HepG2 (cell line): ENCODE measurements at regions not wholly inside any gene's neighbourhood (a gene's known extent, or its start where the extent isn't known, plus 50 kb on each side); places are given as distances from the start of the nearest gene placed in this dataset.

Source experiments
- CCDC6 ChIP-seq: sonication (generic); formaldehyde crosslinking; IDR thresholded peaks from 2 replicates; pipeline ENCODE4 v1.8.1; 2022; ENCODE audit warnings: mild to moderate bottlenecking, missing genetic modification reagents, moderate library complexity
- ELF4 ChIP-seq: sonication (generic); formaldehyde crosslinking; IDR thresholded peaks from 2 replicates; pipeline ENCODE4 v1.5.0; 2020; ENCODE audit warnings: missing genetic modification reagents, mild to moderate bottlenecking, moderate library complexity, borderline replicate concordance
- FUBP1 ChIP-seq: sonication (generic); formaldehyde crosslinking; IDR thresholded peaks from 2 replicates; pipeline ENCODE4 v1.5.1; 2020; ENCODE audit warnings: missing genetic modification reagents, mild to moderate bottlenecking, borderline replicate concordance
- HMGA1 ChIP-seq: sonication (generic); formaldehyde crosslinking; conservative IDR thresholded peaks from 2 replicates; pipeline ENCODE4 v1.4.0; 2020; ENCODE audit warnings: missing genetic modification reagents
- HNRNPUL1 ChIP-seq: fragments of 200-400 bp; formaldehyde crosslinking; IDR thresholded peaks from 2 replicates; pipeline ENCODE4 v1.6.1; 2017; ENCODE audit warnings: low read depth, mild to moderate bottlenecking, low read length, moderate library complexity
- KLF15 ChIP-seq: sonication (generic); formaldehyde crosslinking; IDR thresholded peaks from 2 replicates; pipeline ENCODE4 v1.8.1; 2023; ENCODE audit warnings: borderline replicate concordance, mild to moderate bottlenecking, inconsistent platforms, missing genetic modification reagents, mixed read lengths
- MAFG ChIP-seq: sonication (generic); formaldehyde crosslinking; IDR thresholded peaks from 2 replicates; pipeline ENCODE4 v1.5.1; 2020; ENCODE audit warnings: mild to moderate bottlenecking, missing genetic modification reagents
- MTF2 ChIP-seq: sonication (generic); formaldehyde crosslinking; IDR thresholded peaks from 2 replicates; pipeline ENCODE4 v1.5.0; 2020; ENCODE audit warnings: missing genetic modification reagents, borderline replicate concordance
- PATZ1 ChIP-seq: sonication (generic); formaldehyde crosslinking; IDR thresholded peaks from 2 replicates; pipeline ENCODE4 v1.4.0; 2020; ENCODE audit warnings: missing genetic modification reagents
- PTBP1 ChIP-seq: fragments of 200-400 bp; formaldehyde crosslinking; IDR thresholded peaks from 2 replicates; pipeline ENCODE4 v1.6.1; 2018; ENCODE audit warnings: low read length, low read depth; ENCODE audit not compliant: poor library complexity, severe bottlenecking
- RCOR2 ChIP-seq: IDR thresholded peaks from 2 replicates; pipeline ENCODE4 v1.6.1; 2016; ENCODE audit warnings: missing biosample characterization, missing genetic modification reagents
- SP1 ChIP-seq, 2 experiments: fragments of 450-650 bp in 1 of 2; sonication (generic) in 1 of 2; formaldehyde crosslinking in 1 of 2; IDR thresholded peaks; 2 replicates each; pipeline versions ENCODE4 v1.4.0 to v1.6.1; 2016 to 2020; ENCODE audit warnings: missing genetic modification reagents in 1 of 2
- TBX2 ChIP-seq: sonication (generic); formaldehyde crosslinking; IDR thresholded peaks from 2 replicates; pipeline ENCODE4 v1.5.0; 2020; ENCODE audit warnings: missing genetic modification reagents, mild to moderate bottlenecking, borderline replicate concordance
- THAP11 ChIP-seq: IDR thresholded peaks from 2 replicates; pipeline ENCODE4 v1.6.1; 2016; ENCODE audit warnings: missing biosample characterization, missing genetic modification reagents
- ZFP36L1 ChIP-seq: sonication (generic); formaldehyde crosslinking; IDR thresholded peaks from 2 replicates; pipeline ENCODE4 v1.8.0; 2022; ENCODE audit warnings: mild to moderate bottlenecking, missing genetic modification reagents, moderate library complexity
- ZNF20 ChIP-seq: sonication (generic); formaldehyde crosslinking; IDR thresholded peaks from 2 replicates; pipeline ENCODE4 v1.4.0; 2020; ENCODE audit warnings: mild to moderate bottlenecking, moderate library complexity, missing genetic modification reagents
- ZNF30 ChIP-seq: sonication (generic); formaldehyde crosslinking; IDR thresholded peaks from 2 replicates; pipeline ENCODE4 v1.5.0; 2020; ENCODE audit warnings: mild to moderate bottlenecking, missing genetic modification reagents
- ZNF44 ChIP-seq: sonication (generic); formaldehyde crosslinking; IDR thresholded peaks from 2 replicates; pipeline ENCODE4 v1.5.1; 2020; ENCODE audit warnings: mild to moderate bottlenecking, missing genetic modification reagents
- ZNF563 ChIP-seq: sonication (generic); formaldehyde crosslinking; IDR thresholded peaks from 2 replicates; pipeline ENCODE4 v1.8.0; 2022; ENCODE audit warnings: mild to moderate bottlenecking, moderate library complexity, missing genetic modification reagents
- ZNF577 ChIP-seq: sonication (generic); formaldehyde crosslinking; IDR thresholded peaks from 2 replicates; pipeline ENCODE4 v1.4.0; 2020; ENCODE audit warnings: mild to moderate bottlenecking, low read depth, missing genetic modification reagents, borderline replicate concordance
- ZNF614 ChIP-seq: IDR thresholded peaks from 2 replicates; pipeline ENCODE4 v1.6.1; 2018; ENCODE audit warnings: missing biosample characterization, missing genetic modification reagents, inconsistent platforms, borderline replicate concordance
- ZNF75D ChIP-seq: sonication (generic); formaldehyde crosslinking; IDR thresholded peaks from 2 replicates; pipeline ENCODE4 v1.8.1; 2023; ENCODE audit warnings: missing genetic modification reagents, mild to moderate bottlenecking, borderline replicate concordance
- ZNF839 ChIP-seq: sonication (generic); formaldehyde crosslinking; IDR thresholded peaks from 2 replicates; pipeline ENCODE4 v1.4.0; 2020; ENCODE audit warnings: missing genetic modification reagents, mild to moderate bottlenecking, borderline replicate concordance
- TF ChIP-seq, protein P1 (sequence below): sonication (generic); formaldehyde crosslinking; IDR thresholded peaks from 2 replicates; pipeline ENCODE4 v1.5.0; 2020; ENCODE audit warnings: mild to moderate bottlenecking, missing genetic modification reagents

GRCh38 chr6:63391203-63391970 lies 71.6 kb upstream of the LGSN start (continued):
- no peak for TF ChIP-seq ZNF20
- peak; percentile 85 for TF ChIP-seq THAP11 (CRISPR knock-in tag)
- no peak for TF ChIP-seq HMGA1 (CRISPR knock-in tag)
- no peak for TF ChIP-seq ZNF563
- TF ChIP-seq HNRNPUL1 = peak; percentile 68
- TF ChIP-seq RCOR2 (CRISPR knock-in tag) = peak; percentile 99
- TF ChIP-seq ZNF75D (CRISPR knock-in tag) = no peak
- TF ChIP-seq ZNF577 = no peak
- peak; percentile 97 for TF ChIP-seq CCDC6
- no peak for TF ChIP-seq ZNF44 (CRISPR knock-in tag)
- TF ChIP-seq ZNF30 (CRISPR knock-in tag) = no peak
- no peak for TF ChIP-seq MAFG (CRISPR knock-in tag)
- TF ChIP-seq KLF15 (CRISPR knock-in tag) = peak; percentile 29; the same call in 1 of the 2 replicates
- TF ChIP-seq, protein P1, sequence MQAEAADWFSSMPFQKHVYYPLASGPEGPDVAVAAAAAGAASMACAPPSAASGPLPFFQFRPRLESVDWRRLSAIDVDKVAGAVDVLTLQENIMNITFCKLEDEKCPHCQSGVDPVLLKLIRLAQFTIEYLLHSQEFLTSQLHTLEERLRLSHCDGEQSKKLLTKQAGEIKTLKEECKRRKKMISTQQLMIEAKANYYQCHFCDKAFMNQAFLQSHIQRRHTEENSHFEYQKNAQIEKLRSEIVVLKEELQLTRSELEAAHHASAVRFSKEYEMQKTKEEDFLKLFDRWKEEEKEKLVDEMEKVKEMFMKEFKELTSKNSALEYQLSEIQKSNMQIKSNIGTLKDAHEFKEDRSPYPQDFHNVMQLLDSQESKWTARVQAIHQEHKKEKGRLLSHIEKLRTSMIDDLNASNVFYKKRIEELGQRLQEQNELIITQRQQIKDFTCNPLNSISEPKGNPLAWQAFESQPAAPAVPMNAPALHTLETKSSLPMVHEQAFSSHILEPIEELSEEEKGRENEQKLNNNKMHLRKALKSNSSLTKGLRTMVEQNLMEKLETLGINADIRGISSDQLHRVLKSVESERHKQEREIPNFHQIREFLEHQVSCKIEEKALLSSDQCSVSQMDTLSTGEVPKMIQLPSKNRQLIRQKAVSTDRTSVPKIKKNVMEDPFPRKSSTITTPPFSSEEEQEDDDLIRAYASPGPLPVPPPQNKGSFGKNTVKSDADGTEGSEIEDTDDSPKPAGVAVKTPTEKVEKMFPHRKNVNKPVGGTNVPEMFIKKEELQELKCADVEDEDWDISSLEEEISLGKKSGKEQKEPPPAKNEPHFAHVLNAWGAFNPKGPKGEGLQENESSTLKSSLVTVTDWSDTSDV (CRISPR knock-in tag) = no peak
- TF ChIP-seq PTBP1 = no peak
- peak; percentile 99 for TF ChIP-seq TBX2 (CRISPR knock-in tag)
- peak; percentile 85; the same call in 1 of the 2 replicates for TF ChIP-seq ELF4 (CRISPR knock-in tag)
- TF ChIP-seq FUBP1 (CRISPR knock-in tag) = no peak
- TF ChIP-seq ZFP36L1 = peak; percentile 97; the same call in 1 of the 2 replicates
- no peak for TF ChIP-seq ZNF839 (CRISPR knock-in tag)
- no peak for TF ChIP-seq MTF2 (CRISPR knock-in tag)
- peak; percentile 99 for TF ChIP-seq ZNF614 (CRISPR knock-in tag)
- TF ChIP-seq PATZ1 = peak; percentile 72
- no peak for TF ChIP-seq SP1 (IDR thresholded peaks at IDR 0.05)
- TF ChIP-seq SP1 (CRISPR knock-in tag; IDR thresholded peaks at IDR 0.05) = no peak
